A549 (cell line): ENCODE measurements at regions not wholly inside any gene's neighbourhood (a gene's known extent, or its start where the extent isn't known, plus 50 kb on each side); places are given as distances from the start of the nearest gene placed in this dataset.

ENCODE experiments used
- ATAC-seq, 2 experiments: fragments of 200-7000 bp in 1 of 2; fragments of >200 bp in 1 of 2; cut with Nextera tagmentation in 1 of 2; cut with Tn5 transposase in 1 of 2; 3 replicates each; pipeline versions ENCODE4 v1.8.0 to v1.9.1; 2018 to 2020; ENCODE audit warnings: mild to moderate bottlenecking in 1 of 2, moderate library complexity in 1 of 2
- CTCF ChIA-PET: fragments of 300-600 bp; sonication (Branson Sonifier 250); formaldehyde crosslinking; extraction: SDS; loops from one replicate; lab custom pipeline; 2021; ENCODE audit warnings: antibody characterized with exemption, inconsistent platforms; lab: Yijun Ruan, JAX
- POLR2A ChIA-PET: fragments of 350-600 bp; formaldehyde crosslinking; extraction: SDS; loops from one replicate; lab custom pipeline; 2021; ENCODE audit warnings: antibody characterized with exemption, inconsistent platforms; lab: Yijun Ruan, JAX
- DNase-seq, 2 experiments: peaks; one replicate each; pipeline versions ENCODE4 v3.0.0 to v3.0.0-alpha.2; 2011 to 2016; ENCODE audit warnings: low read depth in 1 of 2, low spot score in 1 of 2
- FAIRE-seq: peaks from 2 replicates; lab custom pipeline; 2011; peaks lifted over from hg19 to GRCh38; lab: Jason Lieb, UNC
- H3K27ac ChIP-seq, 2 experiments: fragments of >200 bp; sonication (Bioruptor Twin); formaldehyde crosslinking; 3 replicates each; pipeline ENCODE4 v1.5.1; 2016 to 2017
- H3K4me1 ChIP-seq: fragments of >200 bp; sonication (Bioruptor Twin); formaldehyde crosslinking; 3 replicates; pipeline ENCODE4 v1.6.1; 2016
- H3K4me2 ChIP-seq: fragments of >200 bp; sonication (Bioruptor Twin); formaldehyde crosslinking; 3 replicates; pipeline ENCODE4 v1.6.1; 2016
- H3K4me3 ChIP-seq: fragments of >200 bp; sonication (Bioruptor Twin); formaldehyde crosslinking; 3 replicates; pipeline ENCODE4 v1.5.1; 2016
- H3K9me3 ChIP-seq: fragments of >200 bp; sonication (Bioruptor Twin); formaldehyde crosslinking; 3 replicates; pipeline ENCODE4 v1.6.1; 2016
- CEBPB ChIP-seq, 2 experiments: fragments of >200 bp in 1 of 2; sonication (Bioruptor Twin) in 1 of 2; formaldehyde crosslinking in 1 of 2; IDR thresholded peaks; 2 replicates each; pipeline ENCODE4 v1.6.1; 2012 to 2016
- EHF ChIP-seq: fragments of 250-450 bp; sonication (Bioruptor Pico); IDR thresholded peaks from 2 replicates; pipeline ENCODE4 v1.5.0; 2020; ENCODE audit warnings: mild to moderate bottlenecking
- EHMT2 ChIP-seq: fragments of 200-600 bp; sonication (generic); IDR thresholded peaks from 2 replicates; pipeline ENCODE4 v1.6.1; 2016; ENCODE audit warnings: antibody characterized with exemption, low read depth, mild to moderate bottlenecking, moderate library complexity
- EP300 ChIP-seq, 2 experiments: fragments of >200 bp; sonication (Bioruptor Twin); formaldehyde crosslinking; IDR thresholded peaks; 2 replicates in 1 of 2; 3 replicates in 1 of 2; pipeline ENCODE4 v1.6.1; 2016 to 2017
- ESRRA ChIP-seq: fragments of 150-350 bp; IDR thresholded peaks from 2 replicates; pipeline ENCODE4 v1.6.1; 2014; ENCODE audit warnings: mild to moderate bottlenecking, low read length, borderline replicate concordance
- FOSB ChIP-seq: fragments of 250-450 bp; sonication (Bioruptor Pico); IDR thresholded peaks from 2 replicates; pipeline ENCODE4 v1.5.0; 2020; ENCODE audit warnings: mild to moderate bottlenecking, moderate library complexity
- FOXS1 ChIP-seq: fragments of 250-450 bp; sonication (Bioruptor Pico); IDR thresholded peaks from 2 replicates; pipeline ENCODE4 v1.5.0; 2020; ENCODE audit warnings: mild to moderate bottlenecking, moderate library complexity
- GATA3 ChIP-seq: IDR thresholded peaks from 2 replicates; pipeline ENCODE4 v1.6.1; 2012; ENCODE audit warnings: borderline replicate concordance
- JUN ChIP-seq, 2 experiments: fragments of >200 bp; sonication (Bioruptor Twin); formaldehyde crosslinking; IDR thresholded peaks; 2 replicates in 1 of 2; 3 replicates in 1 of 2; pipeline ENCODE4 v1.6.1; 2016 to 2017
- KDM1A ChIP-seq: fragments of 200-600 bp; sonication (generic); IDR thresholded peaks from 2 replicates; pipeline ENCODE4 v1.6.1; 2016; ENCODE audit warnings: low read depth, mild to moderate bottlenecking
- KDM5A ChIP-seq: fragments of 200-600 bp; sonication (generic); IDR thresholded peaks from 2 replicates; pipeline ENCODE4 v1.6.1; 2016; ENCODE audit warnings: antibody characterized with exemption, mild to moderate bottlenecking
- MYC ChIP-seq: IDR thresholded peaks from 2 replicates; pipeline ENCODE4 v1.6.1; 2012; ENCODE audit warnings: mild to moderate bottlenecking, inconsistent platforms, low read length, improper control_type of control experiment, borderline replicate concordance
- NR3C1 ChIP-seq: fragments of >200 bp; sonication (Bioruptor Twin); formaldehyde crosslinking; IDR thresholded peaks from 3 replicates; pipeline ENCODE4 v1.6.1; 2017
- PHF8 ChIP-seq: fragments of 200-600 bp; sonication (generic); IDR thresholded peaks from 2 replicates; pipeline ENCODE4 v1.6.1; 2016; ENCODE audit warnings: low read depth, mild to moderate bottlenecking, antibody characterized with exemption, moderate library complexity, borderline replicate concordance
- RAD21 ChIP-seq, 2 experiments: fragments of >200 bp in 1 of 2; sonication (Bioruptor Twin) in 1 of 2; formaldehyde crosslinking in 1 of 2; IDR thresholded peaks in 1 of 2; conservative IDR thresholded peaks in 1 of 2; 2 replicates in 1 of 2; 3 replicates in 1 of 2; pipeline ENCODE4 v1.6.1; 2012 to 2018; ENCODE audit warnings: inconsistent platforms in 1 of 2
- RNF2 ChIP-seq: fragments of 200-600 bp; sonication (generic); IDR thresholded peaks from 2 replicates; pipeline ENCODE4 v1.6.1; 2016; ENCODE audit warnings: low read depth, mild to moderate bottlenecking, antibody characterized with exemption, moderate library complexity, borderline replicate concordance
- TFCP2L1 ChIP-seq: fragments of 250-450 bp; sonication (Bioruptor Pico); IDR thresholded peaks from 2 replicates; pipeline ENCODE4 v1.5.0; 2021; ENCODE audit warnings: mild to moderate bottlenecking
- ZFP36 ChIP-seq: fragments of 450-650 bp; IDR thresholded peaks from 2 replicates; pipeline ENCODE4 v1.6.1; 2014; ENCODE audit warnings: borderline replicate concordance; ENCODE audit not compliant: partially characterized antibody
- ZSCAN20 ChIP-seq: fragments of 250-450 bp; sonication (Bioruptor Pico); IDR thresholded peaks from 2 replicates; pipeline ENCODE4 v1.8.0; 2022; ENCODE audit warnings: mild to moderate bottlenecking, moderate library complexity
- TF ChIP-seq, protein P1 (sequence below): IDR thresholded peaks from 2 replicates; pipeline ENCODE4 v1.6.1; 2012
- TF ChIP-seq, protein P2 (sequence below): fragments of 250-450 bp; sonication (Bioruptor Pico); IDR thresholded peaks from 2 replicates; pipeline ENCODE4 v1.5.0; 2021; ENCODE audit warnings: mild to moderate bottlenecking, moderate library complexity, borderline replicate concordance
- TF ChIP-seq, protein P3 (sequence below): fragments of 150-350 bp; IDR thresholded peaks from 2 replicates; pipeline ENCODE4 v1.6.1; 2014; ENCODE audit warnings: low read depth, mild to moderate bottlenecking, low read length
- TF ChIP-seq, protein P4 (sequence below): fragments of >200 bp; sonication (Bioruptor Twin); formaldehyde crosslinking; IDR thresholded peaks from 2 replicates; pipeline ENCODE4 v1.6.1; 2016

DNA sequence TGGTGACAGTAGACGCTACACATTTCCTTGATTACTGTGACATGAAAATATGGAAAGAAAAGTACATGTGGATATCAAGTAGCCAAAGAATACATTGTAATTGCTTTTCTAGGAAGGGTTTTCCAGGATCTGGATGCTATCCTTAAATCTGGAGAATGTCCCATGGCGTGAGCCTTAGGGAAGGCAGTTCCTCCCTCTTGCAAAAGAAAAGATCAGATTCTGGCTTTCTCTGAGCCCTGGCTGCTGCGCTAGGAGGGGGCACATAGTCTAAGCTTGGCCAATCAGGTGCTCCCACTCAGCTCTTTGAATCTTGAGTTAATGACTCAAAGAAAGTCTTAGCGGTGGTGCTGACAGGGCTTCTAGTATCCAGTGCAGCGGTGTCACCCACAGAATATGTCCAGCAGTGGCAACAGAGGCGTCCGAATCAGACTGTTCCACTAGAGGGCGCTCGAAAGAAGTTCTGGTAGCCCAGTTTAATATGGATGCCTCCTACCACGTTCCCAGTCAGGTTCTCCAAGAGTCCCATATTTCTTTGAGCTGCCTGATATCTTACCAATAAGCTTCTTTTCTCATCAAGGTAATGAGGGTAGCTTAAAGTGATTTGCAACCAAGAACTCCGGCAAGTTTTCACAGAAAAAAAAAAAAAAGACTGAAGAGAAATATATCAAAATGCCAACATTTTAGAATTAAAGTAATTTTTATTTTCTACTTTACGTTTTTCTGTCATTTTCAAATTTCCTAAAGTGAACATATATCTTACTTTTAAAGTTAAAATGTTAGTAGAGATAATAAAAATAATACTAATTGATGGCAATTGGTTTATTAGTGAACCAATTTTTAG, 213.4 kb upstream of the S100G start (continued):
- TF ChIP-seq ZFP36, result no peak
- TF ChIP-seq, protein P1, sequence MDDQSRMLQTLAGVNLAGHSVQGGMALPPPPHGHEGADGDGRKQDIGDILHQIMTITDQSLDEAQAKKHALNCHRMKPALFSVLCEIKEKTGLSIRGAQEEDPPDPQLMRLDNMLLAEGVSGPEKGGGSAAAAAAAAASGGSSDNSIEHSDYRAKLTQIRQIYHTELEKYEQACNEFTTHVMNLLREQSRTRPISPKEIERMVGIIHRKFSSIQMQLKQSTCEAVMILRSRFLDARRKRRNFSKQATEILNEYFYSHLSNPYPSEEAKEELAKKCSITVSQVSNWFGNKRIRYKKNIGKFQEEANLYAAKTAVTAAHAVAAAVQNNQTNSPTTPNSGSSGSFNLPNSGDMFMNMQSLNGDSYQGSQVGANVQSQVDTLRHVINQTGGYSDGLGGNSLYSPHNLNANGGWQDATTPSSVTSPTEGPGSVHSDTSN, result no peak
- TF ChIP-seq TFCP2L1, result no peak
- TF ChIP-seq MYC, result no peak
- TF ChIP-seq CEBPB (IDR thresholded peaks at IDR 0.05), result no peak
- TF ChIP-seq, protein P2, sequence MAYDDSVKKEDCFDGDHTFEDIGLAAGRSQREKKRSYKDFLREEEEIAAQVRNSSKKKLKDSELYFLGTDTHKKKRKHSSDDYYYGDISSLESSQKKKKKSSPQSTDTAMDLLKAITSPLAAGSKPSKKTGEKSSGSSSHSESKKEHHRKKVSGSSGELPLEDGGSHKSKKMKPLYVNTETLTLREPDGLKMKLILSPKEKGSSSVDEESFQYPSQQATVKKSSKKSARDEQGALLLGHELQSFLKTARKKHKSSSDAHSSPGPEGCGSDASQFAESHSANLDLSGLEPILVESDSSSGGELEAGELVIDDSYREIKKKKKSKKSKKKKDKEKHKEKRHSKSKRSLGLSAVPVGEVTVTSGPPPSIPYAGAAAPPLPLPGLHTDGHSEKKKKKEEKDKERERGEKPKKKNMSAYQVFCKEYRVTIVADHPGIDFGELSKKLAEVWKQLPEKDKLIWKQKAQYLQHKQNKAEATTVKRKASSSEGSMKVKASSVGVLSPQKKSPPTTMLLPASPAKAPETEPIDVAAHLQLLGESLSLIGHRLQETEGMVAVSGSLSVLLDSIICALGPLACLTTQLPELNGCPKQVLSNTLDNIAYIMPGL (CRISPR knock-in tag), result no peak
- no peak for TF ChIP-seq ESRRA
- TF ChIP-seq KDM1A, result no peak
- TF ChIP-seq RAD21 (conservative IDR thresholded peaks at IDR 0.05 in 1 of 2, IDR thresholded peaks at IDR 0.05 in 1 of 2), result peak; percentile 52 to 56
- no peak for TF ChIP-seq NR3C1
- no peak for TF ChIP-seq KDM5A

DNA sequence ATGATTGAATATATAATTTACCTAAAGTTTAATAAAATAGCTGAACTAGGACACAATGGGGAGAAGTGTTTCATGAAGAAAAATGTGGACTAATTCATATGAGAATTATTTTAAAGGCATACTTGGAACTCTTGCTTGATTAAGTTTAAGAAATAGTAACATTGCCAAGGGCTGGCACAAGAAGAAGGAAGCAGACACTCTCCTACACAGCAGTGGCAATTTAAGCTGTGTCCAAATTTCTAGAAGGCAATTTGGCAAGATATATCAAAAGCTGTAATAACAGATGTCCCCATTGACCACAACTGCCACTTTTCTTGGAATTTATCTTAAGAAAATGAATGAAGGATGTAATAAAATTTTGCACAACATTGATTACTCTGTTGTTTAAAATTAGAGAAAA, 209.5 kb upstream of the S100G start:
- Histone ChIP-seq H3K27ac (no peak overlapping the region), H3K4me3 (no peak overlapping the region), H3K9me3 (no peaks in the 10 kb centered on the region), H3K4me1 (no peaks in the 10 kb centered on the region), H3K4me2 (no peak overlapping the region)
- no peak for DNase-seq
- no peak for ATAC-seq
- ChIA-PET POLR2A (no interaction called here), CTCF (interaction anchor here (1.1 kb wide), 1 partner anchor 510 kb away, joined by 3 read pairs; no protein-coding TSS in a partner anchor)
- FAIRE-seq, result no peak
- TF ChIP-seq JUN (IDR thresholded peaks at IDR 0.05), result no peak
- no peak for TF ChIP-seq RNF2
- TF ChIP-seq, protein P3, sequence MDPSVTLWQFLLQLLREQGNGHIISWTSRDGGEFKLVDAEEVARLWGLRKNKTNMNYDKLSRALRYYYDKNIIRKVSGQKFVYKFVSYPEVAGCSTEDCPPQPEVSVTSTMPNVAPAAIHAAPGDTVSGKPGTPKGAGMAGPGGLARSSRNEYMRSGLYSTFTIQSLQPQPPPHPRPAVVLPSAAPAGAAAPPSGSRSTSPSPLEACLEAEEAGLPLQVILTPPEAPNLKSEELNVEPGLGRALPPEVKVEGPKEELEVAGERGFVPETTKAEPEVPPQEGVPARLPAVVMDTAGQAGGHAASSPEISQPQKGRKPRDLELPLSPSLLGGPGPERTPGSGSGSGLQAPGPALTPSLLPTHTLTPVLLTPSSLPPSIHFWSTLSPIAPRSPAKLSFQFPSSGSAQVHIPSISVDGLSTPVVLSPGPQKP, result no peak
- TF ChIP-seq FOXS1 (CRISPR knock-in tag), result no peak
- no peak for TF ChIP-seq EP300 (IDR thresholded peaks at IDR 0.05)
- TF ChIP-seq EHF (CRISPR knock-in tag), result no peak
- no peak for TF ChIP-seq GATA3
- no peak for TF ChIP-seq EHMT2
- TF ChIP-seq FOSB, result no peak
- TF ChIP-seq ZSCAN20, result no peak
- TF ChIP-seq, protein P4, sequence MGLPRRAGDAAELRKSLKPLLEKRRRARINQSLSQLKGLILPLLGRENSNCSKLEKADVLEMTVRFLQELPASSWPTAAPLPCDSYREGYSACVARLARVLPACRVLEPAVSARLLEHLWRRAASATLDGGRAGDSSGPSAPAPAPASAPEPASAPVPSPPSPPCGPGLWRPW, result no peak
- TF ChIP-seq PHF8, result no peak
